Transverse colon (tissue), 4 donors: ENCODE measurements at regions not wholly inside any gene's neighbourhood (a gene's known extent, or its start where the extent isn't known, plus 50 kb on each side); places are given as distances from the start of the nearest gene placed in this dataset.

Source experiments
- DNase-seq: peaks from one replicate; pipeline ENCODE4 v3.0.0-alpha.2; 2019
- H3K27ac ChIP-seq, 4 donors: fragments of 200-600 bp; sonication (generic); 2 replicates each; pipeline ENCODE4 v1.5.1; 2016 to 2018; ENCODE audit warnings: inconsistent platforms in 4 of 4
- H3K27me3 ChIP-seq: fragments of 200-600 bp; sonication (generic); 2 replicates; pipeline ENCODE4 v1.5.1; 2017; ENCODE audit warnings: inconsistent platforms
- H3K36me3 ChIP-seq, 4 donors: fragments of 200-600 bp; sonication (generic); 2 replicates each; pipeline ENCODE4 v1.5.1; 2017 to 2019; ENCODE audit warnings: inconsistent platforms in 4 of 4
- H3K4me1 ChIP-seq, 4 donors: fragments of 200-600 bp; sonication (generic); 2 replicates each; pipeline ENCODE4 v1.5.1; 2017 to 2020; ENCODE audit warnings: inconsistent platforms in 4 of 4
- H3K4me3 ChIP-seq, 4 donors: fragments of 200-600 bp; sonication (generic); 1 replicate in 1 of 4; 2 replicates in 3 of 4; pipeline versions ENCODE4 v1.5.1 to v1.6.1; 2017 to 2019; ENCODE audit warnings: inconsistent platforms in 4 of 4
- H3K9me3 ChIP-seq, 2 donors: fragments of 200-600 bp; sonication (generic); 2 replicates each; pipeline ENCODE4 v1.5.1; 2017 to 2019; ENCODE audit warnings: inconsistent platforms in 2 of 2
- CTCF ChIP-seq, 5 experiments: fragments of 200-600 bp in 3 of 5; fragments of 450-650 bp in 2 of 5; sonication (generic) in 3 of 5; IDR thresholded peaks; 1 replicate in 2 of 5; 2 replicates in 3 of 5; pipeline ENCODE4 v1.5.1; 2016 to 2017; ENCODE audit warnings: antibody characterized with exemption in 5 of 5, inconsistent platforms in 3 of 5, mild to moderate bottlenecking in 2 of 5, moderate library complexity in 1 of 5
- EP300 ChIP-seq: sonication (generic); formaldehyde crosslinking; IDR thresholded peaks from one replicate; pipeline ENCODE4 v1.6.1; 2017; ENCODE audit warnings: antibody characterized with exemption, low read depth
- POLR2A ChIP-seq: fragments of 450-650 bp; IDR thresholded peaks from one replicate; pipeline ENCODE4 v1.6.1; 2016; ENCODE audit warnings: antibody characterized with exemption, mild to moderate bottlenecking, moderate library complexity
- POLR2AphosphoS5 ChIP-seq, 3 donors: sonication (generic); formaldehyde crosslinking; IDR thresholded peaks; one replicate each; pipeline ENCODE4 v1.6.1; 2016; ENCODE audit warnings: antibody characterized with exemption in 3 of 3
- WGBS, 2 donors: methylation state at CpG; one replicate each; pipeline ENCODE4 v1.1.5; 2018; ENCODE audit warnings: low coverage in 1 of 2; 5-methylcytosine and 5-hydroxymethylcytosine counted together
- in situ Hi-C, 4 donors: fragments of 200-750 bp; cut with MboI; loops; one replicate each; pipeline versions ENCODE4 v1.15.0 to v1.15.1; 2017; ENCODE audit warnings: low sequenced_read_pairs in 3 of 4, low pct_ligation_motif_present in 1 of 4, low pct_unique_long_range_greater_than_20kb in 1 of 4
- intact Hi-C: fragments of 100-400 bp; cut with DNase I; formaldehyde crosslinking; loops from one replicate; pipeline ENCODE4 v1.15.1; 2023; ENCODE audit warnings: low total_unique reads

- Histone ChIP-seq H3K27me3 (no peaks in the 10 kb centered on the region), H3K36me3 (no peaks in the 10 kb centered on the region), H3K4me1 (no peaks in the 10 kb centered on the region), H3K9me3 (peaks cover 0 to 5% of the 10 kb centered on the region in 2 donors), H3K4me3 (no peak overlapping the region), H3K27ac (no peak overlapping the region)
- no peak for DNase-seq
- intact Hi-C loops (no loop called here), in situ Hi-C loops (no loop called here)
- no peak for TF ChIP-seq POLR2AphosphoS5 (IDR thresholded peaks at IDR 0.05)
- TF ChIP-seq CTCF (IDR thresholded peaks at IDR 0.05), result no peak
- TF ChIP-seq POLR2A, result no peak
- TF ChIP-seq EP300, result no peak
Measured at GRCh38 chr2:215638687-215639086, 202.8 kb upstream of the FN1 start.

DNA sequence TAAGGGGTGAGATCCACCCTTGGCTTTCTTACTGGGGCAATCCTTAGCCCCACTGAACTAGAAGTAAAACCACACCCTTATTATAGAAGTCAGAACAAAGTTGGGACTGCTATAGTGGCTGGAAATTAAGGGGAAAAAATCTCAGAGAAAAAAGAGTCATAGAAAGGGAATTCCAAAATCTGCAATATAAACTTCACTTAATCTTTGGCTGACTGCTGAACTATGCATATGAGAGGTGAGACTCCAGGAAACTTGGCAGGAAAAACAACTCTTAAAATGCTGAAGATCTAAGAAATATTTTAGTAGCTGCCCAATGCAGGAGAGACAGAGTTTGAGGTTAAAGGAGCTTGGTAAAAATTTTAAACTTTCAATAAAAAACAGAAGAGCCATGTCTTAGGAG is 201.8 kb upstream of the FN1 start:
- H3K27ac ChIP-seq, result no peak overlapping the region
- H3K4me3 ChIP-seq, result no peak overlapping the region
- no peaks in the 10 kb centered on the region for H3K36me3 ChIP-seq
- TF ChIP-seq POLR2A, result no peak
- no peak for TF ChIP-seq EP300
- TF ChIP-seq POLR2AphosphoS5 (IDR thresholded peaks at IDR 0.05), result no peak
- no peak for TF ChIP-seq CTCF (IDR thresholded peaks at IDR 0.05)
- H3K27me3 ChIP-seq, result no peaks in the 10 kb centered on the region
- in situ Hi-C loops (no loop called here), intact Hi-C loops (no loop called here)
- no peaks in the 10 kb centered on the region for H3K4me1 ChIP-seq
- no peak for DNase-seq
- H3K9me3 ChIP-seq, result peaks cover 4 to 5% of the 10 kb centered on the region in 2 donors

DNA sequence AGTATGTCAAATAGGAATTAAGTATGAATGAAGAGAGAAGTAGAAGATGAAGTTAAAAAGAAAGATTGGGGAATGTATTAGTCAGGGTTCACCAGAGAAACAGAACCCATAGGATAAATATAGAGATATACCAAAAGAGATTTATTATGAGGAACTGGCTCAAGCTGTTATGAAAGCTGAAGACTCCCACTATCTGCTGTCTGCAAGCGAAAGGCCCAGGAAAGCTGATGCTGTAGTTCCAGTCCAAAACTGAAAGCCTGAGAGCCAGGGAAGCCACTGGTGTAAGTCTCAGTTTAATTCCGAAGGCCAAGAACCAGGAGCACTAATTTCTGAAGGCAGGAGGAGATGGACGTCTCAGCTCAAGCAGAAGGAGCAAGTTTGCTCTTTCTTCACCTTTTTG is 200.9 kb upstream of the FN1 start:
- Histone ChIP-seq H3K27ac (no peak overlapping the region), H3K27me3 (no peaks in the 10 kb centered on the region), H3K36me3 (no peaks in the 10 kb centered on the region), H3K4me3 (no peak overlapping the region), H3K4me1 (no peaks in the 10 kb centered on the region), H3K9me3 (peaks cover 4 to 5% of the 10 kb centered on the region in 2 donors)
- DNase-seq, result no peak
- intact Hi-C loops (no loop called here), in situ Hi-C loops (no loop called here)
- 76 to 100% methylated on average over 1 to 3 of the region's 3 CpGs for WGBS, 2 donors
- TF ChIP-seq CTCF (IDR thresholded peaks at IDR 0.05), result no peak
- no peak for TF ChIP-seq POLR2AphosphoS5 (IDR thresholded peaks at IDR 0.05)

DNA sequence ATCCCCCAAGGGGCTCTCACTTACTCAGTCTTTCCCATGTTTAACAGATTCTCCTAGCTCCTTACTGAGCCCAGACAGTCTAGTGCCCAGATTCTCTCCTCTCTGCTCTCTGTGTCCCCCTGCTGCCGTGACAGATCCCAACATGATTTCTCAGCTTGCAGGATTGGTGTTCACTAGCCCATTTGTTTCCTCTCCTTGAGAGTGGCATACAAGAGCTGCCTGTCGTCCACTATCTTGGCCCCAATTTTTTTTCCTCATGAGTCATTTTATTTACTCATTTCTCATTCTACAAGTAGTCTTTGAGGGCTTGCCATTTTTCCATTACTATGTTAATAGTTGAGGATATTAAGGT is 199.9 kb upstream of the FN1 start:
- intact Hi-C loops, result no loop called here
- 60 to 74% methylated on average over 2 of the region's 2 CpGs for WGBS, 2 donors
- no peak overlapping the region for H3K27ac ChIP-seq
- DNase-seq, result no peak
- TF ChIP-seq POLR2AphosphoS5 (IDR thresholded peaks at IDR 0.05) (no peak), CTCF (IDR thresholded peaks at IDR 0.05) (no peak), EP300 (no peak), POLR2A (no peak)
- H3K36me3 ChIP-seq, result no peaks in the 10 kb centered on the region
- no peaks in the 10 kb centered on the region for H3K27me3 ChIP-seq
- H3K9me3 ChIP-seq, result peaks cover 4 to 13% of the 10 kb centered on the region in 2 donors
- no peaks in the 10 kb centered on the region for H3K4me1 ChIP-seq
- in situ Hi-C loops, result no loop called here
- H3K4me3 ChIP-seq, result no peak overlapping the region
